ENCODE measurements at regions not wholly inside any gene's neighbourhood (a gene's known extent, or its start where the extent isn't known, plus 50 kb on each side); places are given as distances from the start of the nearest gene placed in this dataset.
A peak's percentile ranks its signal among the peaks of the same experiment; 100 is the strongest.

DNA sequence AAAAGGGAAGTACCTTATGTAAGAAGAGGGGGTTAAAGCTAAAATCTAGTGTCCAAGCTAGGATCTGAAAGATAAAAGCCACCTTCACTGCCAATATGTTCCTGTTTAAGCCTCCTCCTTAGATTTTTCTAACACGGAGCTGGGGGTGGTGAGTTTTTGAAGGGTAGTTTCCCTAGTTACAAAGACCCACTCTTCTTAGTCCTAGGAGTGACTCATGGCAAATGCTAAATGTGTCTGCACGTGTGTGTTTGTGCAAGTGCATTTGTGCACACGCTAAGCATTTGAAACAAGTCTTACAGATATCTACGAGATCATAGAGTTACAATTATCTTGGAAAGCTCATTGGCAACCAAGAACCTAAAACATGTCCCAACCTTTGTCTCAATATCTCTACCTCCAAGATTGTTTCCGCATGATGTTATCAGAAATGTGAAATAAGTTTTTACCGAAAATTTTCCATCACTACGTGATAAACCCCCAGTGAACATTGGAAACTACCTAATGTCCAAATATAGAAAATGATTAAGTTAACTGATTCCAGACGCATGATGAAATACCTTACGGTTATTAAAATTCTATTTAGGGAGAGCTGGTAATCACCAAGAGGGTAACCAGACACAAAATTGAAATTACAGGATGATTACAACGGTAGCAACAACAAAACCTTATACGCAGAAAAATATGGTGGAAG is 78.0 kb upstream of the HRH2 start:
- Histone ChIP-seq H3K4me3 (no peak overlapping the region), H3K27ac (ENCODE audit: low read depth) (no peak overlapping the region), H3K27me3 (ENCODE audit: insufficient read depth) (no peaks in the 10 kb centered on the region), H3K79me2 (replicated peaks; ENCODE audit: insufficient read depth) (no peaks in the 10 kb centered on the region), H4K20me1 (replicated peaks; ENCODE audit: insufficient read depth) (no peaks in the 10 kb centered on the region), H3K36me3 (ENCODE audit: insufficient read depth) (no peaks in the 10 kb centered on the region; the same call in 1 of the 2 replicates), H2AFZ (peak overlapping the region; percentile 80; the same call in 1 of the 2 replicates), H3K4me2 (no peak overlapping the region), H3K4me1 (ENCODE audit: insufficient read depth) (peaks cover 10% of the 10 kb centered on the region), H3K9me2 (ENCODE audit: insufficient read depth) (peaks cover 24% of the 10 kb centered on the region), H3F3A (replicated peaks; ENCODE audit: low read depth) (no peaks in the 10 kb centered on the region)
- DNase-seq (ENCODE audit: low spot score) (no peak), ATAC-seq (no peak)
- Mint-ChIP-seq H3K27ac (no peak overlapping the region), H3K4me3 (no peak overlapping the region), H3K4me1 (peaks cover 4% of the 10 kb centered on the region), H3K36me3 (ENCODE audit: low read depth) (peaks cover 5% of the 10 kb centered on the region), H3K27me3 (ENCODE audit: insufficient read depth, low read depth, poor library complexity) (peaks cover 7% of the 10 kb centered on the region), H3K9me3 (peaks cover 8% of the 10 kb centered on the region)
- no peak for TF ChIP-seq JUNB (IDR thresholded peaks at IDR 0.05; ENCODE audit: unreplicated experiment)
- no peak for TF ChIP-seq NANOG (IDR thresholded peaks at IDR 0.05; ENCODE audit: borderline replicate concordance)
- TF ChIP-seq, protein P1, sequence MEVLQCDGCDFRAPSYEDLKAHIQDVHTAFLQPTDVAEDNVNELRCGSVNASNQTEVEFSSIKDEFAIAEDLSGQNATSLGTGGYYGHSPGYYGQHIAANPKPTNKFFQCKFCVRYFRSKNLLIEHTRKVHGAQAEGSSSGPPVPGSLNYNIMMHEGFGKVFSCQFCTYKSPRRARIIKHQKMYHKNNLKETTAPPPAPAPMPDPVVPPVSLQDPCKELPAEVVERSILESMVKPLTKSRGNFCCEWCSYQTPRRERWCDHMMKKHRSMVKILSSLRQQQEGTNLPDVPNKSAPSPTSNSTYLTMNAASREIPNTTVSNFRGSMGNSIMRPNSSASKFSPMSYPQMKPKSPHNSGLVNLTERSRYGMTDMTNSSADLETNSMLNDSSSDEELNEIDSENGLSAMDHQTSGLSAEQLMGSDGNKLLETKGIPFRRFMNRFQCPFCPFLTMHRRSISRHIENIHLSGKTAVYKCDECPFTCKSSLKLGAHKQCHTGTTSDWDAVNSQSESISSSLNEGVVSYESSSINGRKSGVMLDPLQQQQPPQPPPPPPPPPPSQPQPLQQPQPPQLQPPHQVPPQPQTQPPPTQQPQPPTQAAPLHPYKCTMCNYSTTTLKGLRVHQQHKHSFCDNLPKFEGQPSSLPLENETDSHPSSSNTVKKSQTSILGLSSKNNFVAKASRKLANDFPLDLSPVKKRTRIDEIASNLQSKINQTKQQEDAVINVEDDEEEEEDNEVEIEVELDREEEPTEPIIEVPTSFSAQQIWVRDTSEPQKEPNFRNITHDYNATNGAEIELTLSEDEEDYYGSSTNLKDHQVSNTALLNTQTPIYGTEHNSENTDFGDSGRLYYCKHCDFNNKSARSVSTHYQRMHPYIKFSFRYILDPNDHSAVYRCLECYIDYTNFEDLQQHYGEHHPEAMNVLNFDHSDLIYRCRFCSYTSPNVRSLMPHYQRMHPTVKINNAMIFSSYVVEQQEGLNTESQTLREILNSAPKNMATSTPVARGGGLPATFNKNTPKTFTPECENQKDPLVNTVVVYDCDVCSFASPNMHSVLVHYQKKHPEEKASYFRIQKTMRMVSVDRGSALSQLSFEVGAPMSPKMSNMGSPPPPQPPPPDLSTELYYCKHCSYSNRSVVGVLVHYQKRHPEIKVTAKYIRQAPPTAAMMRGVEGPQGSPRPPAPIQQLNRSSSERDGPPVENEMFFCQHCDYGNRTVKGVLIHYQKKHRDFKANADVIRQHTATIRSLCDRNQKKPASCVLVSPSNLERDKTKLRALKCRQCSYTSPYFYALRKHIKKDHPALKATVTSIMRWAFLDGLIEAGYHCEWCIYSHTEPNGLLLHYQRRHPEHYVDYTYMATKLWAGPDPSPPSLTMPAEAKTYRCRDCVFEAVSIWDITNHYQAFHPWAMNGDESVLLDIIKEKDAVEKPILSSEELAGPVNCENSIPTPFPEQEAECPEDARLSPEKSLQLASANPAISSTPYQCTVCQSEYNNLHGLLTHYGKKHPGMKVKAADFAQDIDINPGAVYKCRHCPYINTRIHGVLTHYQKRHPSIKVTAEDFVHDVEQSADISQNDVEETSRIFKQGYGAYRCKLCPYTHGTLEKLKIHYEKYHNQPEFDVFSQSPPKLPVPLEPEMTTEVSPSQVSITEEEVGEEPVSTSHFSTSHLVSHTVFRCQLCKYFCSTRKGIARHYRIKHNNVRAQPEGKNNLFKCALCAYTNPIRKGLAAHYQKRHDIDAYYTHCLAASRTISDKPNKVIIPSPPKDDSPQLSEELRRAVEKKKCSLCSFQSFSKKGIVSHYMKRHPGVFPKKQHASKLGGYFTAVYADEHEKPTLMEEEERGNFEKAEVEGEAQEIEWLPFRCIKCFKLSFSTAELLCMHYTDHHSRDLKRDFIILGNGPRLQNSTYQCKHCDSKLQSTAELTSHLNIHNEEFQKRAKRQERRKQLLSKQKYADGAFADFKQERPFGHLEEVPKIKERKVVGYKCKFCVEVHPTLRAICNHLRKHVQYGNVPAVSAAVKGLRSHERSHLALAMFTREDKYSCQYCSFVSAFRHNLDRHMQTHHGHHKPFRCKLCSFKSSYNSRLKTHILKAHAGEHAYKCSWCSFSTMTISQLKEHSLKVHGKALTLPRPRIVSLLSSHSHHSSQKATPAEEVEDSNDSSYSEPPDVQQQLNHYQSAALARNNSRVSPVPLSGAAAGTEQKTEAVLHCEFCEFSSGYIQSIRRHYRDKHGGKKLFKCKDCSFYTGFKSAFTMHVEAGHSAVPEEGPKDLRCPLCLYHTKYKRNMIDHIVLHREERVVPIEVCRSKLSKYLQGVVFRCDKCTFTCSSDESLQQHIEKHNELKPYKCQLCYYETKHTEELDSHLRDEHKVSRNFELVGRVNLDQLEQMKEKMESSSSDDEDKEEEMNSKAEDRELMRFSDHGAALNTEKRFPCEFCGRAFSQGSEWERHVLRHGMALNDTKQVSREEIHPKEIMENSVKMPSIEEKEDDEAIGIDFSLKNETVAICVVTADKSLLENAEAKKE (CRISPR knock-in tag; IDR thresholded peaks at IDR 0.05): no peak
- no peak for TF ChIP-seq EZH2phosphoT487 (IDR thresholded peaks at IDR 0.05; ENCODE audit: unreplicated experiment)
- TF ChIP-seq CREB1 (CRISPR knock-in tag; IDR thresholded peaks at IDR 0.05; ENCODE audit: low read depth): no peak
- TF ChIP-seq, protein P2, sequence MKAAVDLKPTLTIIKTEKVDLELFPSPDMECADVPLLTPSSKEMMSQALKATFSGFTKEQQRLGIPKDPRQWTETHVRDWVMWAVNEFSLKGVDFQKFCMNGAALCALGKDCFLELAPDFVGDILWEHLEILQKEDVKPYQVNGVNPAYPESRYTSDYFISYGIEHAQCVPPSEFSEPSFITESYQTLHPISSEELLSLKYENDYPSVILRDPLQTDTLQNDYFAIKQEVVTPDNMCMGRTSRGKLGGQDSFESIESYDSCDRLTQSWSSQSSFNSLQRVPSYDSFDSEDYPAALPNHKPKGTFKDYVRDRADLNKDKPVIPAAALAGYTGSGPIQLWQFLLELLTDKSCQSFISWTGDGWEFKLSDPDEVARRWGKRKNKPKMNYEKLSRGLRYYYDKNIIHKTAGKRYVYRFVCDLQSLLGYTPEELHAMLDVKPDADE (IDR thresholded peaks at IDR 0.05): no peak
- TF ChIP-seq ZNF114 (CRISPR knock-in tag; IDR thresholded peaks at IDR 0.05): no peak
- TF ChIP-seq, protein P3, sequence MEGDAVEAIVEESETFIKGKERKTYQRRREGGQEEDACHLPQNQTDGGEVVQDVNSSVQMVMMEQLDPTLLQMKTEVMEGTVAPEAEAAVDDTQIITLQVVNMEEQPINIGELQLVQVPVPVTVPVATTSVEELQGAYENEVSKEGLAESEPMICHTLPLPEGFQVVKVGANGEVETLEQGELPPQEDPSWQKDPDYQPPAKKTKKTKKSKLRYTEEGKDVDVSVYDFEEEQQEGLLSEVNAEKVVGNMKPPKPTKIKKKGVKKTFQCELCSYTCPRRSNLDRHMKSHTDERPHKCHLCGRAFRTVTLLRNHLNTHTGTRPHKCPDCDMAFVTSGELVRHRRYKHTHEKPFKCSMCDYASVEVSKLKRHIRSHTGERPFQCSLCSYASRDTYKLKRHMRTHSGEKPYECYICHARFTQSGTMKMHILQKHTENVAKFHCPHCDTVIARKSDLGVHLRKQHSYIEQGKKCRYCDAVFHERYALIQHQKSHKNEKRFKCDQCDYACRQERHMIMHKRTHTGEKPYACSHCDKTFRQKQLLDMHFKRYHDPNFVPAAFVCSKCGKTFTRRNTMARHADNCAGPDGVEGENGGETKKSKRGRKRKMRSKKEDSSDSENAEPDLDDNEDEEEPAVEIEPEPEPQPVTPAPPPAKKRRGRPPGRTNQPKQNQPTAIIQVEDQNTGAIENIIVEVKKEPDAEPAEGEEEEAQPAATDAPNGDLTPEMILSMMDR (conservative IDR thresholded peaks at IDR 0.05; ENCODE audit: low read depth in 2 of 2): no peak
- no peak for TF ChIP-seq EZH2 (IDR thresholded peaks at IDR 0.05; ENCODE audit: low read depth, unreplicated experiment)
- TF ChIP-seq POLR2AphosphoS5 (IDR thresholded peaks at IDR 0.05; ENCODE audit: low read depth): no peak
- TF ChIP-seq, protein P4, sequence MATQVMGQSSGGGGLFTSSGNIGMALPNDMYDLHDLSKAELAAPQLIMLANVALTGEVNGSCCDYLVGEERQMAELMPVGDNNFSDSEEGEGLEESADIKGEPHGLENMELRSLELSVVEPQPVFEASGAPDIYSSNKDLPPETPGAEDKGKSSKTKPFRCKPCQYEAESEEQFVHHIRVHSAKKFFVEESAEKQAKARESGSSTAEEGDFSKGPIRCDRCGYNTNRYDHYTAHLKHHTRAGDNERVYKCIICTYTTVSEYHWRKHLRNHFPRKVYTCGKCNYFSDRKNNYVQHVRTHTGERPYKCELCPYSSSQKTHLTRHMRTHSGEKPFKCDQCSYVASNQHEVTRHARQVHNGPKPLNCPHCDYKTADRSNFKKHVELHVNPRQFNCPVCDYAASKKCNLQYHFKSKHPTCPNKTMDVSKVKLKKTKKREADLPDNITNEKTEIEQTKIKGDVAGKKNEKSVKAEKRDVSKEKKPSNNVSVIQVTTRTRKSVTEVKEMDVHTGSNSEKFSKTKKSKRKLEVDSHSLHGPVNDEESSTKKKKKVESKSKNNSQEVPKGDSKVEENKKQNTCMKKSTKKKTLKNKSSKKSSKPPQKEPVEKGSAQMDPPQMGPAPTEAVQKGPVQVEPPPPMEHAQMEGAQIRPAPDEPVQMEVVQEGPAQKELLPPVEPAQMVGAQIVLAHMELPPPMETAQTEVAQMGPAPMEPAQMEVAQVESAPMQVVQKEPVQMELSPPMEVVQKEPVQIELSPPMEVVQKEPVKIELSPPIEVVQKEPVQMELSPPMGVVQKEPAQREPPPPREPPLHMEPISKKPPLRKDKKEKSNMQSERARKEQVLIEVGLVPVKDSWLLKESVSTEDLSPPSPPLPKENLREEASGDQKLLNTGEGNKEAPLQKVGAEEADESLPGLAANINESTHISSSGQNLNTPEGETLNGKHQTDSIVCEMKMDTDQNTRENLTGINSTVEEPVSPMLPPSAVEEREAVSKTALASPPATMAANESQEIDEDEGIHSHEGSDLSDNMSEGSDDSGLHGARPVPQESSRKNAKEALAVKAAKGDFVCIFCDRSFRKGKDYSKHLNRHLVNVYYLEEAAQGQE (IDR thresholded peaks at IDR 0.05; ENCODE audit: unreplicated experiment): no peak
- TF ChIP-seq STAT1 (IDR thresholded peaks at IDR 0.05; ENCODE audit: unreplicated experiment): no peak
- no peak for TF ChIP-seq ZNF331 (CRISPR knock-in tag; IDR thresholded peaks at IDR 0.05; ENCODE audit: low read depth)

Measured in GM23338 (cell line).